ENCODE measurements at regions not wholly inside any gene's neighbourhood (a gene's known extent, or its start where the extent isn't known, plus 50 kb on each side); places are given as distances from the start of the nearest gene placed in this dataset.
"Not testable (repeated sequence)": the region's sequence is repeated elsewhere in the genome, so short reads cannot be mapped to it uniquely, and the experiment has no call there.

DNA sequence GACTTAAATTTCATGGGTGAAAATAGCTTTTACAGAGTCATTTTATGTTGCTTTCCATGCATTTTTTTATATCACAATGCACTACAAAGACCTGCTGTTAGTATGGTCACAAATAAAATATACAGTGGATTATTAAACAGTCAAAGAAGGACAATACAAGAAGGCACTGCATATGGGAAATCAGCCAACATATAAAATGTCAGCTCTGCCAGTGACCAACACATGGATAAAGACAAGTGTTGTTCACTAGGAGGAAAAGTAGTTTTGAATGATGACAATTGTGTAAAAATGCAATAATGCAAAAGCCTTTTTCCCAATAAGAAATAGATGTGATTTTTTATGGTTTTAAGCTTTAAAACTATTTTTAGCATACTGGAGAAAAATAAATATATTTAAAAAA is 425.3 kb upstream of the CBLB start:
- DNase-seq (ENCODE audit: low read depth in 2 of 3, low spot score in 2 of 3): no peak

DNA sequence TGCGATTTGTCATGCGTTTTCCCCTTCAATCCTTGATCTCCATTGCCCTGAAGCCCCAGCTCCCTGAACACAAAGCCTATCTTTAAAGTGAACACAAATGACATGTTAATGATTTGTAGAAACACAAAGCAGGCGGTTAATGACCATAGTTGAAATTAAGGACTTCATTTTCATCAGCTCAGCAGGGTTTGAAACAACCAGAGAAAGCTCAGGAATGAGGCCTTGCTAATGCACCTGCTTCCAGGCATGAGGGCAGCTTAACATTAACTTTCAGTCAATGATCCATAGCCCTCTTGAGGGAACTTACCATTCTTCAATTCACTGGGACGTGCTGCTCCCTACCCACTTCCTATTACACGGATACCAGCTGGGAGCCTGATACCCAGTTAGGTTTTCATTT is 427.2 kb upstream of the CBLB start:
- no peak for DNase-seq (ENCODE audit: low read depth in 2 of 3, low spot score in 2 of 3)

DNA sequence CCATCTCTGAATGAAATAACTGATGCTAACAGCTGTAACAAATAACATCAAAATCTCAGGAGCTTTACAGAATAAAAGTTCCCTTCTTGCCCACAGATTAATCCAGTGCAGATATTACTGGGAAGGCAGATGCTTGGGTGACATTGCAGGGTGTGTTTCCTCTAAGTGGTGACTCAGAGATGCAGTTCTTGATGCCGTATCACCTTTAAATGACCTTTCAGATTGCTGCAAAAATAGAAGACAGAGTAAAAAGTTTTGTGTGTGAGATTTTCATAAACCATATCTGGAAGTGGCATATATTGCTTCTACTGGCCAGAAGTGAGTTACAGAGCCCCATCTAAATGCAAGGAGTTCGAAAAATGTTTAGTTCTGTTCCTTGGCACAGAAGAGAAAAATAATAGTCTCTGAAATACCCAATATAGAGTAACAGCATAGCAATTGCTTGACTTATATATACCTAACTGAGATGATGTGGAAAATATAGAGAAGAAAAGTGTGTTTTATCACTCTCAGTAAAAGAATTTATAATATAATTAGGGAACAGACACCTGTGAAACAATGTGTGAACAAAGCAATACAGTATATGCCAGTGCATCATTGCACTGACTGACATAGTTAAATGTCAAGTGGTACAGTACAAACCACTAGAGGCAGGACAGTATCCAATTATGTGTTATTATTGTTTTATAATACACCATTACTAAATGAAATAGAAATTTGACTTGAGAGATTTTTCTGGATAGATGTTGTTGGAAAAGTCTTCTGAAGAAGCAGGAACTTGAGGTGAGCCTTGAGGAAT is 430.7 kb upstream of the CBLB start:
- DNase-seq (ENCODE audit: low read depth in 2 of 3, low spot score in 2 of 3): no peak

DNA sequence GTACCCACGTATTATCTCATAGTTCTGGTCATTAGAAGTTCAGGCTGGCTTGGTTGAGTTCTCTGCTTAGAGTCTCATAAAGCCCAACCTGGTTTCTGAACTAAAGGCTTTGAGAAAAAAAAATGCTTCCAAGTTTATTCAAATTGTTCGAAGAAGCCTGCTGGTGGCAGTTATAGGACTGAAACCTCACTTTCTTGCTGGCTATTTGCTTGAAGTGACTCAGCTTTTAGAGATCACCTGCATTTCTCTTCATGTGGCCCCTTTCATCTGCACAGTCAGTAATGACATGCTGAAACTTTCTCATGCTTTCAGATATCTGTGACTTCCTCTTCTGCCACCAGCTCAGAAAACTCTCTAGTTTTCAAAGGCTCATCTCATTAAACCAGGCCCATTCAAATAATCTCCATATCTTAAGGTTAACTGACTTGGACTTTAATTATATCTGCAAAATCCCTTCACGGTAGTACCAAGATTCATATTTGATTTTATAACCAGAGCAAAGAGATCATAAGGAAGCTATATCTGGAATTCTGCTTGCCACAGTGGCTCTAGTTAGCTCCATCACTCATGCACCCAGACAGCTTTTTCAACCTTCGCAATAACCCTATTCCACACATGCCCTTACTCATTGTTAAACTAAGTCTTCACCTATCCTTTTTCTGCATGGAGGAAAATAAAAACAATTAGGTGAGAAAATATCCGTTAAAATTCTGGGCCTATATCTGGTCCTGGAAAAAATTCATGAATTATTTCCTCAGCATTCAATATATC is 433.8 kb upstream of the CBLB start:
- DNase-seq (ENCODE audit: low read depth in 2 of 3, low spot score in 2 of 3): peak in 2 of 3 donors; percentile 9 to 48

DNA sequence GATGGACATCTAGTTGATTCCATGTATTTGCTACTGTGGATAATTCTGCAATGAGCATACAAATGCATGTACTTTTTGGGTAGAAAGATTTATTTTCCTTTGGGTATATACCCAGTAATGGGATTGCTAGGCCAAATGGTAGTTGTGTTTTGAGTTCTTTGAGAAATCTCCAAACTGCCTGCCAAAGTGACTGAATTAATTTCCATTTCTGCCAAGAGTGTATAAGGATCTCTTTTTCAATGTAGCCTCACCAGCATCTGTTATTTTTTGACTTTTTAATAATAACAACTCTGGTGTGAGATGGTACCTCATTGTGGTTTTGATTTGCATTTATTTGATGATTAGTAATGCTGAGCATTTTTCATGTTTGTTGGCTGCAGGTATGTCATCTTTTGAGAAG is 435.0 kb upstream of the CBLB start:
- no peak for DNase-seq (ENCODE audit: low read depth in 2 of 3, low spot score in 2 of 3)

DNA sequence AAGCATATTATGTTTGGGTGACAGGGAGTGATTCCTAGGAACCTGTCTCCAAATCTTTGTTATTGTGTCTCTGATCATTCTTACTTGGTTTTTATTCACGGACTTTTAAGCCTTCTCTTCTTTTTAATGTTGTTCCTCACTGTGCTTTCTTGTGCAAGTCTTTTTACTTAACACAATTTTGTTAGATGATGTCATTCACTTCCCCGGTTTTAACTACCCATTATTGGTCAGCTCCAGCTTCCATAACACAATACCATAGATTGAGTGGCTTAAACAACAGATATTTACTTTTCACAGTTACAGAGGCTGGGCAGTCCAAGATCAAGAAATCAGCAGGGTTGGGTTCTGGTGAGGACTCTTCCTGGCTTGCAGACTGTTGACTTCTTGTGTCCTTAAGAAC is 436.3 kb upstream of the CBLB start:
- no peak for DNase-seq (ENCODE audit: low read depth in 2 of 3, low spot score in 2 of 3)

DNA sequence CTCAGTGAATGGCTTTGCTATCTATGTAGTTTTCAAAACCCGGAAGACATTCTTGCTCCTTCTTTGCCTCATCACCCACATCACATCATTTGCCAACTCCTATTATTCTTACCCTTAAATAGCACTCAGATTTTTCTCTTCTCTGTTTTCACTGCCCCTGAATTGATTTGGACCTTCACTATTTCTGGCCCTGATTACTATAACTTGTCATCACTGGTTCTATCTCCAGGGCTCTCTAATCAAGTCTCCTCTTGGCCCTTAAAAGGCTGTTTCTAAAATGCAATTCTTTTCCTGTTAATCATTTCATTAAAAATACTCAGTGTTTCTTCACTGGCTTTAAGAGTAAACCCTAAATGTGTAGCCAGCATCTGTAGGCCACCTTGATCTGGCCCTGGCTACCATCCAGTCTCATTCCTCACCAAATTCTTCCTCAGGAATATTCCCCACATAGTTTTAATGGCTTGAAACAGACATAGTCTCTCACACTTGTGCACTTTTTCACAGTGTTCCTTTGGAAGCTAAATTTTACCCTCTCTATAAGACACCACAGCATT is 437.1 kb upstream of the CBLB start:
- no peak for DNase-seq (ENCODE audit: low read depth in 2 of 3, low spot score in 2 of 3)

DNA sequence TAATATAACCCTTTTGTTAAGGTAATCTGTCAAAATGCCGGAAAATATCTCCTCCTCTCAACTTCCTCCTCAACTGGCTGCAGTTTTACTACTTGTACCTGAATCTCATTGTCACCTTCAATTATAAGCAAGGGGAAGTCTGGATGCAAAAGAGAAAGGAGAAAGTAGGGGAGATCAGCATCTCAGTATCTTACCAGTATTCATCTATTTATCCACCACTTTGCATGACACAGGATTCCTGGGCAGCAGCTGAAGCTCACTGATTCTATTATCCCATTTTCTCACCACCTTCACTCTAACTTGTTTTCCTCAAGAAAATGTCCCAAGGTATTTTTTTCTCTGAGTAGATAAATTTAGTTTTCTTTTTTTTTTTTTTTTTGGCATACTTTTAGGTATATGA is 440.5 kb upstream of the CBLB start:
- DNase-seq (ENCODE audit: low read depth in 2 of 3, low spot score in 2 of 3): no peak

DNA sequence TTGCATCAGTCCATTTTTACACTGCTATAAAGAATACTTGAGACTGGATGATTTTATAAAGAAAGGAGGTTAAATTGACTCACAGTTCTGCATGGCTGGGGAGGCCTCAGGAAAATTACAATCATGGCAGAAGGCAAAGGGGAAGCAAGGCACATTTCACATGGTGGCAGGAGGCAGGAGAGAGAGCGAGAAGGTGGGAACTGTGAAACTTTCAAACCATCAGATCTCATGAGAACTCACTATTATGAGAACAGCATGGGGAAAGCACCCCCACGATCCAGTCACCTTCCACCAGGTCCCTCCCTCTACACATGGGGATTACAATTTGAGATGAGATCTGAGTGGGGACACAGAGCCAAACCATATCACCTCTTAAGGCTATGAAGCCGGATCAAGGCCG is 441.0 kb upstream of the CBLB start:
- DNase-seq (ENCODE audit: low read depth in 2 of 3, low spot score in 2 of 3): not testable (repeated sequence)

DNA sequence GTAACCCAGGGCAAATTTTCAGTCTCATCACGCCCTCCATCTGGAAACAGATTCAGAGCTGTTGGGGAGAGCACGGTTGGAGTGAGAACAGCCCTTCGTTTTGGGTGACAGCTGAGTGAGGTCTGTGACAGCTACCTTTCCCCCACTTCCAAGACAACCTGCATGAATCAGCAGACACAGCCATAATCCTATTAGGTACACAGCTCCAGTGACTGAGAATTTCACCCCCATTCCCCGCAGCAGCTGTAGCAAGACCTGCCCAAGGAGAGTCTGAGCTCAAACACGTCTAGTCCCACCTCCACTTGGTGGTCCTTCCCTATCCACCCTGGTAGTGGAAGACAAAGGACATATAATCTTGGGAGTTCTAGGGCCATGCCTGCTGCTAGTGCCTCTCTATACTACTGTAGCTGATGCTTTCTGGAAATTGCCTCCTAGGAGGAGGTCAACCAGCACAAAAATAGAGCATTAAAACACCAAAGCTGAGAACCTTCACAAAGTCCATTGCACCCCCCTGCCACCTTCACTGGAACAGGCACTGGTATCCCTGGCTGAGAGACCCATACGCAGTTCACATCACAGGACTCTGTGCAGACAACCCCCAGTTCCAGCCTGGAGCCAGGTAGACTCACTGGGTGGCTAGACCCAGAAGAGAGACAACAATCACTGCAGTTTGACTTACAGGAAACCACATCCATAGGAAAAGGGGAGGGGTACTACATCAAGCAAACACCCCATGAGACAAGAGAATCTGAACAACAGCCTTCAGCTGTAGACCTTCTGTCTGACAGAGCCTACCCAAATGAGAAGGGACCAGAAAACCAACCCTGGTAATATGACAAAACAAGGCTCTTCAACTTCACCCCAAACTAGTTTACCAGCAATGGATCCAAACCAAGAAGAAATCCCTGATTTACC is 448.6 kb upstream of the CBLB start:
- no peak for DNase-seq (ENCODE audit: low read depth in 2 of 3, low spot score in 2 of 3)

DNA sequence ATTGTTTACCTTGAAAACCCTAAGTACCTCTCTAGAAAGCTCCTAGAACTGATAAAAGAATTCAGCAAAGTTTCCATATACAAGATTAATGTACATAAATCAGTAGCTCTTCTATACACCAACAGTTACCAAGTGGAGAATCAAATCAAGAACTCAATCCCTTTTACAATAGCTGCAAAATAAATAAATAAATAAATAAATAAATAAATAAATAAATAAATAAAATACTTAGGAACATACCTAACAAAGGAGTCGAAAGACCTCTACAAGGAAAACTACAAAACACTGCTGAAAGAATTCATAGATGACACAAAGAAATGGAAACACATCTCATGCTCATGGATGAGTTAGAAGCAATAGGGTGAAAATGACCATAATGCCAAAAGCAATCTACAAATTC is 452.6 kb upstream of the CBLB start:
- DNase-seq (ENCODE audit: low read depth in 2 of 3, low spot score in 2 of 3): not testable (repeated sequence)

DNA sequence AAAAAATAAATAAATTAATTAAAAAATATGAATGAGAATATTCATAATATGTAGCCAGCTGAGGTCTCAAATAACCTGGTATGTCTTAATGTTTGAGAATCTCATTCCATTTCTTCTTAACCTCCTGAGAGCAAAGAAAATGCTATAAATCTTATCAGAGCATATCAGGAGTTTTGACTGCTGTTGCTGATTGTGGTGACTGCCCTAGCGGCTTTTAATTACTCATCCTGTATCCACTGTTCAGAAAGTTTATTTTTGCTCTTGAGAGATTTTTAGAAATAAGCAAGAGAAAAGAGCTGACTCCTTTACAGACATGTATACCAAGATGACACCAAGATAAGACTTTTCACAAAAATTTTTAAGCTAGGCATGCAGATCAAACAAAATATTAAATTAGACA is 454.8 kb upstream of the CBLB start:
- no peak for DNase-seq (ENCODE audit: low read depth in 2 of 3, low spot score in 2 of 3)

DNA sequence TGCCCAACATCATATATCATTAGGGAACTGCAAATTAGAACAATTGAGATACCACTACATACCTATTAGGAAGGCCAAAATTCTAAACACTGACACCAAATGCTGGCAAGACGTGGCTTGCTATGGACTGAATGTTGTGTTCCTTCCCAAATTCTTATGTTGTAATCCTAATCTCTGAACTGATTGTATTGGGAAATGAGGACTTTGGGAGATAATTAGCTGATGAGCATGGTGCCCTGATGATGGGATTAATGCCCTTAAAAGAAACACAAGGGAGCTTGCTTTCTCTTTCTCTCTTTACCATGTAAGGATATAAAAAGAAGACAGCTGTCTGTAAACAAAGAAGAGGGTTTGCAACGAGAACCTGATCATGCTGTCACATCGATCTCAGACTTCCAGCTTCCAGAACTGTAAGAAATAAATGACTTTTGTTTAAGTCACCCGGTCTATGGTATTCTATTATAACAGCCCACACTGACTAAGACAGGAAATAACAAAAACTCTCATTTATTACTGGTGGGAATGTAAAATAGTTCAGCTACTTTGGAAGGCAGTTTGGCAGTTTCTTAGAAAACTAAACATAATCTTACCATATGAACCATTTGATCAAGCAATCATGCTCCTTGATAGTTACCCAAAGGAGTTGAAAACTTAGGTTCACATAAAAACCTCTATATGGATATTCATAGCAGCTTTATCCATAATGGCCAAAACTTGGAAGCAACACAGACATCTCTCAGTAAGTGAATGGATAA is 458.3 kb upstream of the CBLB start:
- no peak for DNase-seq (ENCODE audit: low read depth in 2 of 3, low spot score in 2 of 3)

DNA sequence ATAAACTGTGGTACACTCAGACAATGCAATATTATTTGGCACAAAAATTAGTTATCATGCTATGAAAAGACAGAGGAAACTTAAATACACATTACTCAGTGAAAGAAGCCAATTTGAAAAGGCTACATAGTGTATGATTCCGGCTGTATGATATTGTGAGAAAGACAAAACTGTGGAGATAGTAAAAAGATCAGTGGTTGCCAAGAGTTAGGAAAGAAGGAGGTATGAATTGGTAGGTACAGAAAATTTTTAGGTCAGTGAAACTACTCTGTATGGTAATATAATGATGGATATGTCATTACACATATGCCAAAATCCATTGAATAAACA is 458.8 kb upstream of the CBLB start:
- no peak for DNase-seq (ENCODE audit: low read depth in 2 of 3, low spot score in 2 of 3)

DNA sequence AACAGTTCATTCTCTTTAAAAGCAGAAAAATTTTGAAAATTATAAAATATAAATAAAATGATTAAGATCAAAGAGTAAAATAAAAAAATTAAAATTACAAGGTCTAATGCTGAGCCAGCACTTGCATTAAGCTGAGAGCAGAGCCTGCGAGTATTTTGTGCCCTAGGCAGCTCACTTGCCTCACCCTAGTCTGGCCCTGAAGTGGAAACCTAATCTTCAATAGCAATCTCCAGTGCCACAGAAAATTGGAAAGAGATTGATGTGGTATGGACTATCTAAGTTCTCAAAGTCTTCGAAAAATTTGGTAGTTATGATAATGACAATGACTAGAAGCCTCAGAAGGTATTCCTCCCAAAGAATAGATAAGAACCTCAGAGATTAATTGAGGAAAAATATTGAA is 459.4 kb upstream of the CBLB start:
- DNase-seq (ENCODE audit: low read depth in 2 of 3, low spot score in 2 of 3): no peak

DNA sequence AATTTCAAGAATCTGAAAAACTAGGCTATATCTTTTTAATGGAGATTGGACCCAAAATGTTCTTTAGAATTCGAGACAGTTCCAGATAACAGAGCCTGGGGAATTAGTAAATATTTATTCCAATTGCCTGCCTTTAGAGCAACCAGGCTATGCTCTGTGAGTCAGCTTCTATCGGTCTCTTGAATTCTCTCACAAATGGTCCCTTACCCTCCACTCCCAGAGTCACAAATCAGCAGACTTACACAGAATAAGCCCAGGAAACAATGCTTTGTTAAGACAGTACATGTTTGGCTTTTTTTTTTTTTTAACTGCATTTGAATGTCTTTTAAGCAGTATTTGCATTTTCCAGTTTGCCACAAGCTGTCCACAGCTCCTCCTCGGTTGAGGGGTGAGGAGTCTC is 460.7 kb upstream of the CBLB start:
- no peak for DNase-seq (ENCODE audit: low read depth in 2 of 3, low spot score in 2 of 3)

DNA sequence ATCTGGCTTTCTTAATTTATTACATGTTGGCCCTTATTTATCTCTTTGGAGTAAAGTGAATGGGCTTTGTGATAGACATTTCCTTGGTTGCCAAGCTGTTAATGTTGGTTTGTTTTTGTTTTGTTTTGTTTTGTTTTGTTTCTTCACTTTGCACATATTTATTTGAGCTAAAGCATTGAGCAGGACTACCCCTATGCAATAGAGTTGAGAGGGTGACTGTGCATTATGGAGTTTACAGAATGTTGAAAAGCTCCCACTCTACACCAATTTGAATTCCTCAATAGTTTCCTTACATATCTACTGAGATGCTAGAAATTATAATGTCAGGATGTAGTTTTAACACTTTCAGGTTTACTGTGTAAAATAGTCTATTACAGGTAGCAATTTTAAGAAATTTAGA is 462.8 kb upstream of the CBLB start:
- no peak for DNase-seq (ENCODE audit: low read depth in 2 of 3, low spot score in 2 of 3)

DNA sequence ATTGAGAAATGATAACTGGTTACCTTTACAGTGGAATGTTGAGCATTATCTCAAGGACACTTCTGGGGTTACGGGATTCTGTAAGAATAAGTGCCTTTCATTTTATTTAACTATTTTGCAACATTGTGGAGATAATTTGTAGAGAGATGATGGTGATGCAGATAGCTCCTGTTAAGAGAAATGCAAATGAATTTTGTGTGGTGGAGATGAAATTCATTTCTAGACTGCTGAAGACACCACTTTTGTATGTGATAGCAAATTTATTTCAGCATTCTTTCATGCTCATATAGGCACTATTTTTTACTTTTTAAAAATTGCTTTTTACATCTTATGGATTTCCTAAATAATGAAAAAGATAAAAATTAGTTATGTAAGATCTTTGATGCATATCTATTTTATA is 463.3 kb upstream of the CBLB start:
- no peak for DNase-seq (ENCODE audit: low read depth in 2 of 3, low spot score in 2 of 3)

DNA sequence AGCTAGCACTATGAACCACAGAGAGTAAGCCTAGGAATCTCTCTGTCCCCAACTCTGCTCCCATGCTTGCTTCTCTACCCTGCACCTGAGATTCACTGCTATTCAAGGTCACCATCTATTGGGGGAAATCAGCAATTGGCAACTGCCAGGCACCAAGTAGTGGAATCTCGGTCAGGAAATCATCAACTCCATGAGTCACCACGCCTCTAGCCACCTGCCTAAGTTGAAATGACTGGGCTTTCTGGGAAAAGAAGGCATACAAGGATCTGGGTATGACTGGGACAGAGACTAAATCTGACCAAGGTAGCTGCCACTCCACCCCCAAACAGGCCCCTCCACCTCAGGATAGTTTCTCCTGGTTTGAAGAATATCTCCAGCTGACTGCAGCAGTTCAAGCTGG is 464.1 kb upstream of the CBLB start:
- no peak for DNase-seq (ENCODE audit: low read depth in 2 of 3, low spot score in 2 of 3)

DNA sequence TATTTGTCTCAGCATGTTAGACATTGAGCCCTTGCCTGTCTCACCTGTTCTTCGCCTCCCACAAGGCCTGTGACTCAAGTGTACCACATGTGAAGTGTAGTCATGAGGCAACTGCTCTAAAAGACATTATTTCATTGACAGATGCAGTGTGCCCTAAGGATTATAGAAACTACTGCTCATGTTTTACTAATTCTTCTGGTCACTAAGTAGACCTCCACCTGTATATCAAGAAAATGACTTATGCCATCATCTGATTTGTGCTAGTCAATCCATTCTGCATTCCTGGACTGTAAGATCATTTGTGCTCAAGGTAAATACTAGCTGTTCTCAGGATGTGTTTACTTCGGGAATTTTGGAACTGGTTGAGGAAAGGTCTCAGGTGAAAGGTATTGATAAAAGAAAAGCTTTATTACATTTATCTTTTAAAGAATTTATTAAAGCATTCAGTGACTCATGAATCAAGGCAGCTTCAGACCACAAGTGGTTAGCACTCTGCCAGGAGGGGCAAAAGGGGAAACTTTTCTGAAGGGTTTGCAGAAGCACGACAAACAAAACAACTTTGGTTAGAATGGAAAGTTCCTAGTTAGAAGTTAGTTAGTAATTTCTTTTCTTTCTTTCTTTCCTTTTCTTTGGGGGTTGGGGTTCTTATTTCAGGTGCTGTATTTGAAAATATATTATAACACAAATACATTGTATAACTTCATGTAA is 465.3 kb upstream of the CBLB start:
- peak in 2 of 3 donors; percentile 3 to 56 for DNase-seq (ENCODE audit: low read depth in 2 of 3, low spot score in 2 of 3)
